SIG-M5 (cell line): ENCODE measurements at regions not wholly inside any gene's neighbourhood (a gene's known extent, or its start where the extent isn't known, plus 50 kb on each side); places are given as distances from the start of the nearest gene placed in this dataset.
"Not testable (repeated sequence)": the region's sequence is repeated elsewhere in the genome, so short reads cannot be mapped to it uniquely, and the experiment has no call there.

ENCODE experiments used
- DNase-seq: peaks from one replicate; lab custom pipeline; 2025; lab: John Stamatoyannopoulos, UW

GRCh38 chr4:126859314-126859713 lies 773.4 kb upstream of the INTU start:
- DNase-seq, result no peak

GRCh38 chr4:126859872-126860271 lies 772.9 kb upstream of the INTU start:
- DNase-seq, result no peak

- no peak for DNase-seq
Measured at GRCh38 chr4:126860308-126860707, 772.4 kb upstream of the INTU start.

GRCh38 chr4:126869967-126870366 lies 762.8 kb upstream of the INTU start:
- DNase-seq, result no peak

- DNase-seq, result no peak
Measured at GRCh38 chr4:126871810-126872209, 760.9 kb upstream of the INTU start.

- DNase-seq, result no peak
Measured at GRCh38 chr4:126874533-126874932, 758.2 kb upstream of the INTU start.

- DNase-seq, result no peak
Measured at GRCh38 chr4:126888968-126889367, 743.8 kb upstream of the INTU start.

GRCh38 chr4:126890383-126890782 lies 742.4 kb upstream of the INTU start:
- no peak for DNase-seq

- no peak for DNase-seq
Measured at GRCh38 chr4:126890994-126891393, 741.8 kb upstream of the INTU start.

- DNase-seq, result no peak
Measured at GRCh38 chr4:126894963-126895362, 737.8 kb upstream of the INTU start.

- no peak for DNase-seq
Measured at GRCh38 chr4:126895988-126896570, 736.7 kb upstream of the INTU start.

- DNase-seq, result no peak
Measured at GRCh38 chr4:126897038-126897437, 735.7 kb upstream of the INTU start.

- DNase-seq, result no peak
Measured at GRCh38 chr4:126898815-126899214, 733.9 kb upstream of the INTU start.

GRCh38 chr4:126899331-126899801 lies 733.4 kb upstream of the INTU start:
- no peak for DNase-seq

GRCh38 chr4:126906466-126906865 lies 726.3 kb upstream of the INTU start:
- DNase-seq, result no peak

GRCh38 chr4:126907389-126907788 lies 725.4 kb upstream of the INTU start:
- no peak for DNase-seq

- no peak for DNase-seq
Measured at GRCh38 chr4:126916049-126916625, 716.6 kb upstream of the INTU start.

- DNase-seq, result no peak
Measured at GRCh38 chr4:126916626-126917140, 716.1 kb upstream of the INTU start.

- DNase-seq, result not testable (repeated sequence)
Measured at GRCh38 chr4:126922328-126922938, 710.3 kb upstream of the INTU start.

GRCh38 chr4:126924237-126924636 lies 708.5 kb upstream of the INTU start:
- DNase-seq, result no peak

- not testable (repeated sequence) for DNase-seq
Measured at GRCh38 chr4:126930059-126930458, 702.7 kb upstream of the INTU start.

GRCh38 chr4:126935801-126936200 lies 697.0 kb upstream of the INTU start:
- no peak for DNase-seq

GRCh38 chr4:126937342-126937741 lies 695.4 kb upstream of the INTU start:
- no peak for DNase-seq
